Gastrocnemius medialis (tissue), 4 donors: ENCODE measurements at regions not wholly inside any gene's neighbourhood (a gene's known extent, or its start where the extent isn't known, plus 50 kb on each side); places are given as distances from the start of the nearest gene placed in this dataset.
"Not testable (repeated sequence)": the region's sequence is repeated elsewhere in the genome, so short reads cannot be mapped to it uniquely, and the experiment has no call there.

ENCODE experiments used
- POLR2A ChIP-seq, 2 donors: fragments of 450-650 bp; IDR thresholded peaks; one replicate each; pipeline ENCODE4 v1.6.1; 2017; ENCODE audit warnings: antibody characterized with exemption in 2 of 2, mild to moderate bottlenecking in 2 of 2, moderate library complexity in 2 of 2
- TF ChIP-seq, protein P1 (sequence below), 5 experiments: fragments of 450-650 bp in 3 of 5; fragments of 200-600 bp in 2 of 5; sonication (generic) in 2 of 5; IDR thresholded peaks in 4 of 5; conservative IDR thresholded peaks in 1 of 5; 1 replicate in 4 of 5; 2 replicates in 1 of 5; pipeline ENCODE4 v1.5.1; 2016 to 2019; ENCODE audit warnings: antibody characterized with exemption in 5 of 5, mild to moderate bottlenecking in 3 of 5, moderate library complexity in 3 of 5

DNA sequence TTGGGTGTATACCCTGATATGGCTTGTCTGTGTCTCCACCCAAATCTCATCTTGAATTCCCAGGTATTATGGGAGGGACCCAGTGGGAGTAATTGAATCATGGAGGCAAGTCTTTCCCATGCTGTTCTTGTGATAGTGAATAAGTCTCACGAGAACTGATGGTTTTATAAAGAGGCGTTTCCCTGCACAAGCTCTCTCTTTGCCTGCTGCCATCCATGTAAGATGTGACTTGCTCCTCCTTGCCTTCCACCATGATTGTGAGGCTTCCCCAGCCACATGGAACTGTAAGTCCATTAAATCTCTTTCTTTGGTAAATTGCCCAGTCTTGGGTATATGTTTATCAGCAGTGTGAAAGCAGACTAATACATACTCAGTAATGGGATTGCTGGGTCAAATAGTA, 96.4 kb downstream of the UTRN start:
- TF ChIP-seq, protein P1, sequence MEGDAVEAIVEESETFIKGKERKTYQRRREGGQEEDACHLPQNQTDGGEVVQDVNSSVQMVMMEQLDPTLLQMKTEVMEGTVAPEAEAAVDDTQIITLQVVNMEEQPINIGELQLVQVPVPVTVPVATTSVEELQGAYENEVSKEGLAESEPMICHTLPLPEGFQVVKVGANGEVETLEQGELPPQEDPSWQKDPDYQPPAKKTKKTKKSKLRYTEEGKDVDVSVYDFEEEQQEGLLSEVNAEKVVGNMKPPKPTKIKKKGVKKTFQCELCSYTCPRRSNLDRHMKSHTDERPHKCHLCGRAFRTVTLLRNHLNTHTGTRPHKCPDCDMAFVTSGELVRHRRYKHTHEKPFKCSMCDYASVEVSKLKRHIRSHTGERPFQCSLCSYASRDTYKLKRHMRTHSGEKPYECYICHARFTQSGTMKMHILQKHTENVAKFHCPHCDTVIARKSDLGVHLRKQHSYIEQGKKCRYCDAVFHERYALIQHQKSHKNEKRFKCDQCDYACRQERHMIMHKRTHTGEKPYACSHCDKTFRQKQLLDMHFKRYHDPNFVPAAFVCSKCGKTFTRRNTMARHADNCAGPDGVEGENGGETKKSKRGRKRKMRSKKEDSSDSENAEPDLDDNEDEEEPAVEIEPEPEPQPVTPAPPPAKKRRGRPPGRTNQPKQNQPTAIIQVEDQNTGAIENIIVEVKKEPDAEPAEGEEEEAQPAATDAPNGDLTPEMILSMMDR (IDR thresholded peaks at IDR 0.05 in 4 of 5, conservative IDR thresholded peaks at IDR 0.05 in 1 of 5) = not testable (repeated sequence)
- TF ChIP-seq POLR2A (IDR thresholded peaks at IDR 0.05) = not testable (repeated sequence)
